LNCaP clone FGC (cell line): ENCODE measurements at regions not wholly inside any gene's neighbourhood (a gene's known extent, or its start where the extent isn't known, plus 50 kb on each side); places are given as distances from the start of the nearest gene placed in this dataset.

Source experiments
- DNase-seq: peaks from one replicate; pipeline ENCODE4 v3.0.0-alpha.2; 2011; ENCODE audit warnings: low read depth
- H3K4me3 ChIP-seq: 2 replicates; pipeline ENCODE4 v1.5.1; 2011; ENCODE audit warnings: mild to moderate bottlenecking, low read depth, low read length, control low read depth
- TF ChIP-seq, protein P1 (sequence below): IDR thresholded peaks from 2 replicates; pipeline ENCODE4 v1.5.1; 2012; ENCODE audit warnings: mild to moderate bottlenecking; ENCODE audit not compliant: control insufficient read depth, insufficient read depth; ENCODE audit errors: extremely low read depth

DNA sequence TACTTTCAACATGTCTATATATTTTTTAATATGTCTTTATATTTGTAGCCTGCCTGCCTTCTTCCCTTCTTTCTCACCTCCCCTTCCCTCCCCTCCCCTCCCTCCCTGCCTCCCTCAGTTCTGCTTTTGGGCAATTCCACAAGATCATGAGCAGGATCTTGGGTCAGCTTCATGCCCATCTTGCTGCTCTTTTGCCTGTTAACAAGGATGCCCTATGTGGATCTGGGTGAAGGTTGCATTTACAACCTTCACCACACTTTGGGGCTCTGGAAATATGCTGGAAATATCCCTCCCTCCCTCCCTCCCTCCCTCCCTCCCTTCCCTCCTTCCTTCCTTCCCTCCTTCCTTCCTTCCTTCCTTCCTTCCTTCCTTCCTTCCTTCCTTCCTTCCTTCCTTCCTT lies 334.1 kb upstream of the FAM98A start:
- no peak overlapping the region for H3K4me3 ChIP-seq
- no peak for DNase-seq
- TF ChIP-seq, protein P1, sequence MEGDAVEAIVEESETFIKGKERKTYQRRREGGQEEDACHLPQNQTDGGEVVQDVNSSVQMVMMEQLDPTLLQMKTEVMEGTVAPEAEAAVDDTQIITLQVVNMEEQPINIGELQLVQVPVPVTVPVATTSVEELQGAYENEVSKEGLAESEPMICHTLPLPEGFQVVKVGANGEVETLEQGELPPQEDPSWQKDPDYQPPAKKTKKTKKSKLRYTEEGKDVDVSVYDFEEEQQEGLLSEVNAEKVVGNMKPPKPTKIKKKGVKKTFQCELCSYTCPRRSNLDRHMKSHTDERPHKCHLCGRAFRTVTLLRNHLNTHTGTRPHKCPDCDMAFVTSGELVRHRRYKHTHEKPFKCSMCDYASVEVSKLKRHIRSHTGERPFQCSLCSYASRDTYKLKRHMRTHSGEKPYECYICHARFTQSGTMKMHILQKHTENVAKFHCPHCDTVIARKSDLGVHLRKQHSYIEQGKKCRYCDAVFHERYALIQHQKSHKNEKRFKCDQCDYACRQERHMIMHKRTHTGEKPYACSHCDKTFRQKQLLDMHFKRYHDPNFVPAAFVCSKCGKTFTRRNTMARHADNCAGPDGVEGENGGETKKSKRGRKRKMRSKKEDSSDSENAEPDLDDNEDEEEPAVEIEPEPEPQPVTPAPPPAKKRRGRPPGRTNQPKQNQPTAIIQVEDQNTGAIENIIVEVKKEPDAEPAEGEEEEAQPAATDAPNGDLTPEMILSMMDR, result no peak

DNA sequence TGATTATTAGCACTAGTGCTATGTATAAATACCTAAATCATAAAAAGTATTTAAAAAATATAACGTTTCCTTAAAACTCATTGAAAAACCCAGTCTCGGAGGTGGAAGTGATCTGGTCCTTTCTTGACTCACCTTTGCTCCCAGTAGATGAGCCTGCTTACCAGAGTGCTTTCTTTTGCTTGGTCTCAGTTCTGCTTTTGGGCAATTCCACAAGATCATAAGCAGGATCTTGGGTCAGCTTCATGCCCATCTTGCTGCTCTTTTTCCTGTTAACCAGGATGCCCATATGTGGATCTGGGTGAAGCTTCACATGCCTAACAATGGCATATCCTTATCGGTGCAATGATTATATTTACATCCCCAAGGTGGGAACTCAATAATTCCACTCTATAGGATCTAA lies 332.1 kb upstream of the FAM98A start:
- TF ChIP-seq, protein P1, result no peak
- DNase-seq, result no peak
- no peak overlapping the region for H3K4me3 ChIP-seq

DNA sequence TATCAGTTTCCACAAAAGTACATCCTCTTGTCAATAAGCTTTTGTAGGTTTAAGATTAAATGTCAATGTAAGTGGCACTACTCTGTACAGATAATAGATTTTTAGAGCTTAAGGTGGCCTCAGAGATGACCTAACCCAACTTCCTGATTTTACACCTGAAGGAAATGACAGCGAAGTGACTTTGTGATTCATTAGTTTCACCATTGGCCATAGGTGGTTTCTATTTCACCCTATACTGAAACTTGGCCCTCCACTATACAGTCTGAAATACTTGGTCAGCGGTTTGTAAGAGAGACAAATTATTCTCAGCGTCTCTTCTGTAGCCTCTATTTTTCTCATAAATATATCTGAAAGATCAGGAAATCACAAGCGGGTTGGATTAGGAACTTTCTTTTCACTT lies 330.4 kb upstream of the FAM98A start:
- TF ChIP-seq, protein P1, result no peak
- no peak for DNase-seq
- H3K4me3 ChIP-seq, result no peak overlapping the region

DNA sequence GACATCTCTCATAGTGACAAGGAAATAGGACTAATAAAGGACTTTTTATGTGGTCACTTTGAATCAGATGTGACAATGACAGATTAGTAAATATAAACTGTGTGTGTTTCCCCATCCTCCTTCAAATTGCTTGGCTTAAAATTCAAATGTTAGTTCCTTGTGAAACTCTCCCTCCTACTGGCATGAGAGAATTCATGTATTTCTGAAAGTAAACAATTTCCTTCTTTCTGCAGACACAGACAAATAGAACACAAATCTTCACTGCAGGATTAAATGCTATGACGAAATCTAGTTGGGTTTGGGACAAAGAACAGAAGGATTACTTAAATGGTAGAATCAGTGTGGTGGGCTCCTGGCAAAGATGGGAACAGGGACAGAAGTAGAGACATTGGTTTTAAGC lies 328.7 kb upstream of the FAM98A start:
- TF ChIP-seq, protein P1, result no peak
- no peak for DNase-seq
- H3K4me3 ChIP-seq, result no peak overlapping the region

DNA sequence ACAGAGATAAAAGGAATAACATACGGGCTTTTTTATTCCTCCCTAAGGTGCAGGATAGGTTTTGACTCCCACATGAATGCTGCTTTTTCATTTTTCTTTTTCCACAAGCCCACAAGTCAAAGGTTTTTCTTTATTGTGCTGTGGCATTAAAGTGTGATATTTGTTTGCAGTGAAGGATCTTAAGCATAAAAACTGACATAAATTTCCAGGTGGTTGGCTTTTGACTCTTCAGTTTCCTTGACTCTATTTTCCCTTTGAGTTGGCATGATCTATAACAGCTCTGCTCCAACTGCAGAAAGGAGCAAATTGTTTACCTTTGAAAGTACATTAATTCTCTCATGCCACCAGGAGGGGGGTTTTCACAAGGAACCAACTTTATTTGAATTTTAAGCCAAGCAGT lies 326.2 kb upstream of the FAM98A start:
- TF ChIP-seq, protein P1, result no peak
- no peak overlapping the region for H3K4me3 ChIP-seq
- no peak for DNase-seq

DNA sequence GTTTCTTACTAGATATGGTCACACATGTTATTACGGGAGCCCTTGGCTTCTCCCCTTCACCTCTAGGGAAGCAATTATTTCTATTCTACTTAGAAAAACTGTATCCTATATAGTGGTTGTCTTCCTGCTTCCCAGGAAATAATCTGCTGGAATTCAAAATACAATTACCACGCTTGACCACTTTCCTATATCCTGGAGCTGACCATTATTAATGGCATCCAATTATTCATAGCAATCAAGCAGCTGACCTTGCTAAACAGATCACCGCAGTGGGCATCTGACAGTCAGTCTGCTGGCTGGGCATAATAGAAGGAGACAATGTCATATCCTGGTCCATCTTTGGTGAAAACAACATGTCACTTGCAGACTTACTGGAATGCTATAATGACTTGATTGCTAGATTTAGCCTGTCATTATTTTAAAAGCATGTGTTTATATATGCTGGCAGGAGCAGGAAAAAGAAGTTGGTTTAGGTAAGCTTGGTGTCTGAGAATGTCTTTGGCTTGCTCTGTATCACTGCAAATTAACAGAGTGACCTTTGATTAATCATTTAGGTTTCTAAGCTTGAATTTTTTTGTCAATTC lies 325.6 kb upstream of the FAM98A start:
- H3K4me3 ChIP-seq, result no peak overlapping the region
- DNase-seq, result no peak
- TF ChIP-seq, protein P1, result no peak

DNA sequence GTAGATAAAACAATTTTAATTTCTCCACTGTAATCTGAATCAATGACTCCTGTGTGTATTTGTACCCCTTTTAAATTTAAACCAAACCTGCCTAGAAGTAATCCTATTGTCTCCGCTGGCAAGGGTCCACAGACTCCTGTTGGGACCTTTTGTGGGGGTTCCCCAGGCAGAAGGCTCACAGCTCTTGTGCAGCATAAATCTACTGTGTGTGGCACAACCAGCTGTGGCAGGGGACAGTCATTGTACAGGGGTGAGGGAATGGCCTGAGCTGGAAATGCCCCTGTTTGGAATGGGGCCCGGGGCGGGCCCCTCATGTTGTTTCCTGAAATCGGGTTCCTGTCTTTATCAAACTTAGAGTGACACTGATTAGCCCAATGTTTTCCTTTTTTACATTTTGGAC lies 318.2 kb upstream of the FAM98A start:
- DNase-seq, result no peak
- no peak overlapping the region for H3K4me3 ChIP-seq
- TF ChIP-seq, protein P1, result no peak
